Activated CD4-positive, alpha-beta T cell treated with anti-CD3 and anti-CD28 coated beads for 36 hours (primary cell): ENCODE measurements at regions not wholly inside any gene's neighbourhood (a gene's known extent, or its start where the extent isn't known, plus 50 kb on each side); places are given as distances from the start of the nearest gene placed in this dataset.

Experiments used
- ATAC-seq: fragments of 200-7000 bp; cut with Tn5 transposase; one replicate; pipeline ENCODE4 v1.10.0; 2021; ENCODE audit warnings: mild to moderate bottlenecking, moderate library complexity
- CTCF ChIA-PET: fragments of 350-600 bp; sonication (Branson Sonifier 250); formaldehyde crosslinking; loops from one replicate; lab custom pipeline; 2021; ENCODE audit warnings: antibody characterized with exemption; lab: Charles Lee
- POLR2A ChIA-PET: fragments of 350-600 bp; sonication (Branson Sonifier 250); formaldehyde crosslinking; loops from one replicate; lab custom pipeline; 2021; ENCODE audit warnings: antibody characterized with exemption, inconsistent platforms; lab: Charles Lee
- DNase-seq: peaks from one replicate; pipeline ENCODE4 v3.0.0-alpha.2; 2020
- H3K27ac Mint-ChIP-seq: one replicate; pipeline ENCODE4 v1.8.0; 2021; ENCODE audit warnings: mixed read lengths
- H3K27me3 Mint-ChIP-seq: one replicate; pipeline ENCODE4 v1.8.0; 2021; ENCODE audit warnings: mixed read lengths
- H3K36me3 Mint-ChIP-seq: one replicate; pipeline ENCODE4 v1.8.0; 2021; ENCODE audit warnings: low read depth, mixed read lengths
- H3K4me1 Mint-ChIP-seq: one replicate; pipeline ENCODE4 v1.8.0; 2021; ENCODE audit warnings: mixed read lengths
- H3K4me3 Mint-ChIP-seq: one replicate; pipeline ENCODE4 v1.8.0; 2021; ENCODE audit warnings: mild to moderate bottlenecking, moderate library complexity, mixed read lengths
- H3K9me3 Mint-ChIP-seq: one replicate; pipeline ENCODE4 v1.8.0; 2021; ENCODE audit warnings: low read depth, mixed read lengths
- intact Hi-C, 2 experiments: fragments of 100-400 bp; cut with DNase I in 1 of 2; cut with micrococcal nuclease in 1 of 2; formaldehyde crosslinking; loops; one replicate each; pipeline versions ENCODE4 v1.14.2 to v1.15.1; 2022 to 2024; cut with DNase I, micrococcal nuclease

DNA sequence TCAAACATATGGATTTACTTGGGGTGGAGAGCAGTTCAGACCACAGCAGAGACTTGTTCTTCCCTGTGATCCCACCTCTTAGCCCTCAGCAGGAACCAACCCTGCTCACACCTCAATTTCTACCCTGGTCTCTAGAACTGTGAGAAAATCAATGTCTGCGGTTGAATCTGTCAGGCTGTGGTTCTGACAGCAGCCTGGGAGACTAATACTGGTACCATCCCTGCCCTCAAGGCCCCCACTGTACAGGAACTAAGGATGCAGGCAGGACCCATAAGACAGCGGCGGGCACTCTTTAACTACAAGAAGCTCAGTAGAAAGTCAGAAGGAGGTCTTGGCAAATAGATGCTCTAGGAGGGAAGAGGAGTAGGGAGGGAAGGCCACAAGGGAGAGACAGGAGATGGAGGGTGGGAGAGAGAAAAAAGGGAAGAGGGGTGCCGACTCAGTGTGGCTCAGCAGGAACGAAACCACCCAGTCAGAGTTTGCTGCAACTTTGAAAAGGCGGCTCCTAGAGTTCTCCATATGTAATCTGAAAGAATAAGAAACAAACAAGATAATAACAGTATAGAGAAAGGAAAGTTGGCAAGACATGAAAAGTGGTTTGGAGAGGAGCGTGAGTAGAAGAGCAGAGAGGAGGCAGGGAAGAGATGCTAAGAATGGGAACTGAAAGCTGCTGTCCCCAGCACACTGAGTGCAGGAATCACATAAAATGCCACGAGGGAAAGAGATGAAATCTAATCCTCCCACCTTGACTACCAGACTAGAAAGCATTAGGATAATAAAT is 323.9 kb upstream of the ID2 start:
- H3K27me3 Mint-ChIP-seq = peaks cover 3% of the 10 kb centered on the region
- ChIA-PET POLR2A (no interaction called here), CTCF (interaction anchor here (0.9 kb wide), 1 partner anchor 16 kb away, joined by 4 read pairs; no protein-coding TSS in a partner anchor)
- no peak overlapping the region for H3K4me3 Mint-ChIP-seq
- intact Hi-C loops = no loop called here
- ATAC-seq (no peak), DNase-seq (no peak)
- H3K4me1 Mint-ChIP-seq = no peaks in the 10 kb centered on the region
- no peaks in the 10 kb centered on the region for H3K9me3 Mint-ChIP-seq
- no peaks in the 10 kb centered on the region for H3K36me3 Mint-ChIP-seq
- no peak overlapping the region for H3K27ac Mint-ChIP-seq

DNA sequence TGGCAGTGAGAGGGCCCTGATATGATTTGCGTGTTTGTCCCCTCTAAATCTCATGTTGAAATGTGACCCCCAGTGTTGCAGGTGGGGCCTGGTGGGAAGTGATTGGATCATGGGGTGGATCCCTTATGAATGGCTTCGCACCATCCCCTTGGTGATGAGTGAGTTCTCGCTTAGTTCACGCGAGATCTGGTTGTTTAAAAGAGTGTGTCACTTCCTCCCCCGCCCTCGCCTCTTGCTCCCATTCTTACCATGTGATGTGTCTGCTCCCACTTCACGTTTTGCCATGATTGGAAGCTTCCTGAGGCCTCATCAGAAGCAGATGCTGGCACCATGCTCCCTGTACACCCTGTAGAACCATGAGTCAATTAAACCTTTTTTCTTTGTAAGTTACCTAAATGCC is 319.9 kb upstream of the ID2 start:
- Mint-ChIP-seq H3K9me3 (no peaks in the 10 kb centered on the region), H3K4me3 (no peak overlapping the region), H3K27me3 (no peaks in the 10 kb centered on the region), H3K4me1 (no peaks in the 10 kb centered on the region), H3K36me3 (no peaks in the 10 kb centered on the region), H3K27ac (no peak overlapping the region)
- ChIA-PET POLR2A (no interaction called here), CTCF (interaction anchor here (1.1 kb wide), 1 partner anchor 331 kb away, joined by 3 read pairs; no protein-coding TSS in a partner anchor)
- intact Hi-C loops = no loop called here
- ATAC-seq (no peak), DNase-seq (no peak)

- ChIA-PET POLR2A (no interaction called here), CTCF (no interaction called here)
- Mint-ChIP-seq H3K27me3 (no peaks in the 10 kb centered on the region), H3K9me3 (no peaks in the 10 kb centered on the region), H3K36me3 (no peaks in the 10 kb centered on the region), H3K4me1 (no peaks in the 10 kb centered on the region), H3K4me3 (no peak overlapping the region), H3K27ac (no peak overlapping the region)
- ATAC-seq = no peak
- DNase-seq = no peak
- intact Hi-C loops = no loop called here
These were observed 318.7 kb upstream of the ID2 start for GRCh38 chr2:8363161-8363560.

- DNase-seq = no peak
- CTCF ChIA-PET = no interaction called here
- H3K27ac Mint-ChIP-seq = no peak overlapping the region
These were observed 317.2 kb upstream of the ID2 start for GRCh38 chr2:8364668-8365067.

GRCh38 chr2:8365331-8365910 is 316.4 kb upstream of the ID2 start:
- no peak overlapping the region for H3K27ac Mint-ChIP-seq
- DNase-seq = no peak
- no peaks in the 10 kb centered on the region for H3K9me3 Mint-ChIP-seq
- no peak for ATAC-seq
- intact Hi-C loops = no loop called here
- ChIA-PET POLR2A (no interaction called here), CTCF (interaction anchor here (0.7 kb wide), 1 partner anchor 58 kb away, joined by 3 read pairs; no protein-coding TSS in a partner anchor)
- H3K27me3 Mint-ChIP-seq = peaks cover 5% of the 10 kb centered on the region
- H3K36me3 Mint-ChIP-seq = no peaks in the 10 kb centered on the region
- no peaks in the 10 kb centered on the region for H3K4me1 Mint-ChIP-seq
- no peak overlapping the region for H3K4me3 Mint-ChIP-seq

More at GRCh38 chr2:8364668-8365067, 317.2 kb upstream of the ID2 start:
- Mint-ChIP-seq H3K9me3 (no peaks in the 10 kb centered on the region), H3K27me3 (peaks cover under 1% of the 10 kb centered on the region), H3K4me1 (no peaks in the 10 kb centered on the region), H3K4me3 (no peak overlapping the region), H3K36me3 (no peaks in the 10 kb centered on the region)
- ATAC-seq = no peak
- POLR2A ChIA-PET = no interaction called here
- intact Hi-C loops = no loop called here

- H3K27me3 Mint-ChIP-seq = peaks cover 5% of the 10 kb centered on the region
These were observed 314.0 kb upstream of the ID2 start for GRCh38 chr2:8367833-8368232.

GRCh38 chr2:8368463-8368862 is 313.4 kb upstream of the ID2 start:
- Mint-ChIP-seq H3K4me3 (no peak overlapping the region), H3K27me3 (peaks cover 5% of the 10 kb centered on the region), H3K27ac (no peak overlapping the region), H3K36me3 (peaks cover 2% of the 10 kb centered on the region), H3K4me1 (no peaks in the 10 kb centered on the region), H3K9me3 (peaks cover 3% of the 10 kb centered on the region)
- ChIA-PET CTCF (no interaction called here), POLR2A (no interaction called here)
- intact Hi-C loops = no loop called here
- no peak for ATAC-seq
- DNase-seq = no peak

More at GRCh38 chr2:8367833-8368232, 314.0 kb upstream of the ID2 start:
- intact Hi-C loops = no loop called here
- H3K9me3 Mint-ChIP-seq = no peaks in the 10 kb centered on the region
- CTCF ChIA-PET = interaction anchor here (0.6 kb wide), 1 partner anchor 323 kb away, joined by 3 read pairs; no protein-coding TSS in a partner anchor
- DNase-seq (no peak), ATAC-seq (no peak)
- H3K4me3 Mint-ChIP-seq = no peak overlapping the region
- H3K4me1 Mint-ChIP-seq = no peaks in the 10 kb centered on the region
- no peak overlapping the region for H3K27ac Mint-ChIP-seq
- H3K36me3 Mint-ChIP-seq = peaks cover 2% of the 10 kb centered on the region
- POLR2A ChIA-PET = no interaction called here

- ChIA-PET CTCF (interaction anchor here (0.5 kb wide), 1 partner anchor 750 kb away, joined by 3 read pairs; no protein-coding TSS in a partner anchor), POLR2A (no interaction called here)
- H3K27ac Mint-ChIP-seq = no peak overlapping the region
These were observed 312.3 kb upstream of the ID2 start for GRCh38 chr2:8369522-8369921.

DNA sequence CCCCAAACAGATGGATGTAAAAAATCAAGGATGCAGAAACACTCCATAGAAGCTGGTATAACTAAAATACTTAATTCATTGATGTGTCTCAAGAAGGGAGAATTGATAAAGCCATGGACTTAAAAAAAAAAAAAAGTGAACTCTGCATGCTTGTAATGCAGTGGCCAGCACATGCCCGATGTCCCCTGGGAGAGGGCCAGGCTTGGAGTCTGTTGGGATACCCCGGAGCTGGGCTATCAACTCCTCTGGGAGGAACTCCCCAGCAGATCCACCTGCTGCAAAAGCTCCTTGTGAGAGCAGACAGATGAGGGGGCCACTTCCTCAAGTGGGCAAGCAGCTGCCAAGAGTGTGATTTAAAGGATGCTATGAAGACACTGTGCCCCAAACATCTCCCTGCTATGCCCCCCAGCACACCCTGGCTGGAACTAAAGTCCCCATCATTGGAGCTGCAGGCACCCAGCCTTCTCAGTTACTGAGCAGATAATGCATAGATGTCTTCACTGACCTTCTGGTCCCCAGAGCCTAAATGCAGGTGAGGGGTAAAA is 311.5 kb upstream of the ID2 start:
- peaks cover 2% of the 10 kb centered on the region for H3K36me3 Mint-ChIP-seq
- H3K4me3 Mint-ChIP-seq = no peak overlapping the region
- peaks cover 5% of the 10 kb centered on the region for H3K27me3 Mint-ChIP-seq
- no peak for ATAC-seq
- intact Hi-C loops = no loop called here
- H3K9me3 Mint-ChIP-seq = peaks cover 5% of the 10 kb centered on the region
- CTCF ChIA-PET = interaction anchor here (0.7 kb wide), 1 partner anchor 390 kb away, joined by 4 read pairs; no protein-coding TSS in a partner anchor
- H3K27ac Mint-ChIP-seq = no peak overlapping the region
- POLR2A ChIA-PET = no interaction called here
- no peak for DNase-seq
- no peaks in the 10 kb centered on the region for H3K4me1 Mint-ChIP-seq

More at GRCh38 chr2:8369522-8369921, 312.3 kb upstream of the ID2 start:
- no peak for ATAC-seq
- H3K36me3 Mint-ChIP-seq = peaks cover 2% of the 10 kb centered on the region
- no peaks in the 10 kb centered on the region for H3K4me1 Mint-ChIP-seq
- no peak overlapping the region for H3K4me3 Mint-ChIP-seq
- intact Hi-C loops = no loop called here
- DNase-seq = no peak
- peaks cover 5% of the 10 kb centered on the region for H3K27me3 Mint-ChIP-seq
- peaks cover 3% of the 10 kb centered on the region for H3K9me3 Mint-ChIP-seq

GRCh38 chr2:8371653-8372052 is 310.2 kb upstream of the ID2 start:
- H3K9me3 Mint-ChIP-seq = peaks cover 5% of the 10 kb centered on the region
- intact Hi-C loops = no loop called here
- CTCF ChIA-PET = no interaction called here
- ATAC-seq (no peak), DNase-seq (no peak)
- H3K27ac Mint-ChIP-seq = no peak overlapping the region
- peaks cover 5% of the 10 kb centered on the region for H3K27me3 Mint-ChIP-seq
- peaks cover 2% of the 10 kb centered on the region for H3K36me3 Mint-ChIP-seq
- POLR2A ChIA-PET = no interaction called here
- no peak overlapping the region for H3K4me3 Mint-ChIP-seq
- peaks cover 3% of the 10 kb centered on the region for H3K4me1 Mint-ChIP-seq

- H3K4me3 Mint-ChIP-seq = no peak overlapping the region
- H3K27ac Mint-ChIP-seq = no peak overlapping the region
- no peak for DNase-seq
- POLR2A ChIA-PET = interaction anchor here (0.6 kb wide), 1 partner anchor 164 kb away, joined by 4 read pairs; no protein-coding TSS in a partner anchor
- no peak for ATAC-seq
- peaks cover 33% of the 10 kb centered on the region for H3K4me1 Mint-ChIP-seq
- H3K9me3 Mint-ChIP-seq = peaks cover 5% of the 10 kb centered on the region
- intact Hi-C loops = no loop called here
- CTCF ChIA-PET = interaction anchor here (1.2 kb wide), 1 partner anchor 16 kb away, joined by 4 read pairs; no protein-coding TSS in a partner anchor
- peaks cover 7% of the 10 kb centered on the region for H3K27me3 Mint-ChIP-seq
- peaks cover 2% of the 10 kb centered on the region for H3K36me3 Mint-ChIP-seq
These were observed 307.1 kb upstream of the ID2 start for GRCh38 chr2:8374782-8375181.
